ENCODE measurements at regions not wholly inside any gene's neighbourhood (a gene's known extent, or its start where the extent isn't known, plus 50 kb on each side); places are given as distances from the start of the nearest gene placed in this dataset.

DNA sequence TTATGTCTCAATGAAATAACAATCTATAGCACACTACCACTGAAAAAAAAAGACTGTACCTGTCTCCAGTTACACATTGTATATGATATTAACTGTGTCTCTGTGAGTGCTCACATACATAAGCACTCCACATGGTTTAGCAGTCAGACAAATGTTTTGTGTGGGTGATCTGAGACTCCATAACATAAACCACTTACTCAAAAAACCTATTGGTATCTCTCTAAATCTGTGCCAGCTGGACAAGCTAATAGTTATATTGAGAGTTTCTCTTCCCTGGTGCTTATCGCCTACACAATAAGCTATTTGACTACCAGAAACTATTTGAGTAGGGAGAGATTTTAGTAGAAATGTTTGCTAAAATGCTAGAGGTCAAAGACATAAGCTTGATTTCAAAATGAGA is 190.1 kb upstream of the AGR3 start:
- no peak overlapping the region for H3K4me3 Mint-ChIP-seq
- H3K36me3 Mint-ChIP-seq (ENCODE audit: low read depth): no peaks in the 10 kb centered on the region
- no peak overlapping the region for H3K27ac Mint-ChIP-seq (ENCODE audit: unreplicated experiment)
- DNase-seq (ENCODE audit: low read depth, low spot score): no peak
- no peaks in the 10 kb centered on the region for H3K4me1 Mint-ChIP-seq
- no peaks in the 10 kb centered on the region for H3K9me3 Mint-ChIP-seq
- TF ChIP-seq CTCF (conservative IDR thresholded peaks at IDR 0.05): no peak
- no peaks in the 10 kb centered on the region for H3K27me3 Mint-ChIP-seq (ENCODE audit: low read depth)

- Mint-ChIP-seq H3K27ac (ENCODE audit: unreplicated experiment) (no peak overlapping the region), H3K4me1 (no peaks in the 10 kb centered on the region)
- DNase-seq (ENCODE audit: low read depth, low spot score): no peak
Observed at GRCh38 chr7:17075601-17076255, 193.9 kb upstream of the AGR3 start.

DNA sequence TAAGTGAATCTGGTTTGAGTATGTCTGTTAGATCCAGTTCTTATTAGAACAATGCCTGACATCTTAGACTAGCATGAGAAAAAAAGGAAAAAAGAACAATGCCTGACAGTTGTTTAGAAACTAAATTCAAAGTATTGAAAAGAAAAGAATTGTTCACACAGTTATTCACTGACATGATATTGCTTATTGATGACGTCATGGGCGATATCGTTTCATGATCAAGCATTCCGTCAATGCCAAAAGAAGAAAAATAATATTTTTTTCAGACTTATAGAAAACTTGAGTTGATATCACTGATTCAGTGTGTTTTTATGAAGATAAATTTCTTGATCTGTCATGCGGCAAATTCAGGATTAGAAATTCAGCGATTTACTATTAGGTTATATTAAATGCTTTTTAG is 196.5 kb upstream of the AGR3 start:
- DNase-seq (ENCODE audit: low read depth, low spot score): no peak
- Mint-ChIP-seq H3K27me3 (ENCODE audit: low read depth) (no peaks in the 10 kb centered on the region), H3K9me3 (no peaks in the 10 kb centered on the region), H3K27ac (ENCODE audit: unreplicated experiment) (no peak overlapping the region), H3K36me3 (ENCODE audit: low read depth) (no peaks in the 10 kb centered on the region), H3K4me1 (no peaks in the 10 kb centered on the region), H3K4me3 (no peak overlapping the region)
- TF ChIP-seq CTCF (conservative IDR thresholded peaks at IDR 0.05): no peak

More at GRCh38 chr7:17075601-17076255, 193.9 kb upstream of the AGR3 start:
- H3K4me3 Mint-ChIP-seq: no peak overlapping the region
- TF ChIP-seq CTCF (conservative IDR thresholded peaks at IDR 0.05): no peak
- no peaks in the 10 kb centered on the region for H3K27me3 Mint-ChIP-seq (ENCODE audit: low read depth)
- H3K9me3 Mint-ChIP-seq: no peaks in the 10 kb centered on the region
- H3K36me3 Mint-ChIP-seq (ENCODE audit: low read depth): no peaks in the 10 kb centered on the region

DNA sequence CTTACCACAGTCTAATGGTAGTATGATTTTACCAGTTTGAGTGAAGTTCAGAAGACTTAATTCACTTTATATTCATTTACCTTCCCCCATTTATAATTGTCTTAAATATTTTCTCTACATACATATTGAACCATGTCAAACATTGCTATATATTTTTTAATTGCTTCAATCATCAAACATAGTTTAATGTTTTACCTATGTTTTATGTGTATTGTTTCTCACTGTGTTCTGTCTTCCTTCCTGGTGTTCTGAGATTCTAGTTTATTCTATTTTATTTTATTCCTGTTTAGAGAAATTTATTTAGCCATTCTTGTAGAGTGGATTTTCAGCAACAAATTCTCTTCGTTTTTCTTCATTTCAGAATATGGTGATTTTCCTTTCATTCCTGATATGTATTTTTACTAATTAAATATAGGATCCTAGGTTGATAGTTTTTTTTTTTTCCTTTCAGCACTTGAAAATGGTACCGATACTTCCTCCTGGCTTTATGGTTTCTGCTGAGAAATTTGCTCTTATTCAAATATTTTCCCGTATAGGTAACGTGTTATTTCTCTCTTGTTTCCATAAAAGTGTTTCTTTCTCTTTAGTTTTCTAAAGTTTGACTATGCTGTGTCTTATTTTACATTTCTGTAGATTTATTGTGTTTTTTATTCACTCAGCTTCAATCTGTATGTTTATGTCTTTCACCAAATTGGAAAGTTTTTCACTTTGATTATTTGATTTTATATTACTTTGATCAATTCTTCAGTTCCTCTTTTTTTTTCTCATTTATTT is 201.8 kb upstream of the AGR3 start:
- peaks cover 3% of the 10 kb centered on the region for H3K9me3 Mint-ChIP-seq
- H3K36me3 Mint-ChIP-seq (ENCODE audit: low read depth): no peaks in the 10 kb centered on the region
- no peaks in the 10 kb centered on the region for H3K4me1 Mint-ChIP-seq
- H3K27me3 Mint-ChIP-seq (ENCODE audit: low read depth): no peaks in the 10 kb centered on the region
- H3K4me3 Mint-ChIP-seq: no peak overlapping the region
- DNase-seq (ENCODE audit: low read depth, low spot score): no peak
- TF ChIP-seq CTCF (conservative IDR thresholded peaks at IDR 0.05): no peak
- no peak overlapping the region for H3K27ac Mint-ChIP-seq (ENCODE audit: unreplicated experiment)

DNA sequence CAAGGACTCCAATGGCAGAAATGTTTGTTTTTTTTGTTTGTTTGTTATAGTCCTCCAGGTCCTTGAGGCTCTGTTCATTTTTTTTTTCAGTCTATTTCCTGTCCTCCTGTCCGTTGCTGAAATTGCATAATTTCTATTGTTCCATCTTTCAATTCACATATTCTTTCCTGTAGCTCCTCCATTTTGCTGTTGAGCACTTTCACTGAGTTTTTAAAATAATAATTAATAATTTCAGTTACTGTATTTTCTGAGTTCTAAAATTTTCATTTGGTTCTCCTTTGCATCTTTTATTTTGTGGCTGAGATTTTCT is 202.3 kb upstream of the AGR3 start:
- no peaks in the 10 kb centered on the region for H3K36me3 Mint-ChIP-seq (ENCODE audit: low read depth)
- no peak for TF ChIP-seq CTCF (conservative IDR thresholded peaks at IDR 0.05)
- no peak for DNase-seq (ENCODE audit: low read depth, low spot score)
- H3K27me3 Mint-ChIP-seq (ENCODE audit: low read depth): no peaks in the 10 kb centered on the region
- peaks cover 3% of the 10 kb centered on the region for H3K9me3 Mint-ChIP-seq
- H3K4me1 Mint-ChIP-seq: no peaks in the 10 kb centered on the region
- no peak overlapping the region for H3K4me3 Mint-ChIP-seq
- no peak overlapping the region for H3K27ac Mint-ChIP-seq (ENCODE audit: unreplicated experiment)
